ENCODE measurements at regions not wholly inside any gene's neighbourhood (a gene's known extent, or its start where the extent isn't known, plus 50 kb on each side); places are given as distances from the start of the nearest gene placed in this dataset.

GRCh38 chr13:78764665-78765064 is 105.7 kb upstream of the OBI1 start:
- DNase-seq = no peak
- intact Hi-C loops (cut with DNase I) = no loop called here

GRCh38 chr13:78762825-78763224 is 103.9 kb upstream of the OBI1 start:
- intact Hi-C loops (cut with DNase I) = no loop called here
- no peak for DNase-seq

GRCh38 chr13:78759704-78760103 is 100.7 kb upstream of the OBI1 start:
- intact Hi-C loops (cut with DNase I) = no loop called here
- DNase-seq = no peak

GRCh38 chr13:78758549-78758948 is 99.6 kb upstream of the OBI1 start:
- intact Hi-C loops (cut with DNase I) = no loop called here
- no peak for DNase-seq

GRCh38 chr13:78753435-78753834 is 94.5 kb upstream of the OBI1 start:
- intact Hi-C loops (cut with DNase I) = no loop called here
- DNase-seq = no peak

- intact Hi-C loops (cut with DNase I) = no loop called here
- no peak for DNase-seq
Measured at GRCh38 chr13:78750735-78751134, 91.8 kb upstream of the OBI1 start.

GRCh38 chr13:78743973-78744372 is 85.0 kb upstream of the OBI1 start:
- intact Hi-C loops (cut with DNase I) = no loop called here

GRCh38 chr13:78742659-78743058 is 83.7 kb upstream of the OBI1 start:
- DNase-seq = peak in 1 of 42 donors; percentile 17
- intact Hi-C loops (cut with DNase I) = no loop called here

More at GRCh38 chr13:78743973-78744372, 85.0 kb upstream of the OBI1 start:
- no peak for DNase-seq

GRCh38 chr13:78736142-78736541 is 77.2 kb upstream of the OBI1 start:
- intact Hi-C loops (cut with DNase I) = no loop called here
- DNase-seq = no peak

GRCh38 chr13:78732445-78733017 is 73.6 kb upstream of the OBI1 start:
- DNase-seq = no peak
- intact Hi-C loops (cut with DNase I) = no loop called here

GRCh38 chr13:78722700-78723099 is 63.7 kb upstream of the OBI1 start:
- intact Hi-C loops (cut with DNase I) = no loop called here
- no peak for DNase-seq

- DNase-seq = no peak
- intact Hi-C loops (cut with DNase I) = no loop called here
Measured at GRCh38 chr13:78719367-78719766, 60.4 kb upstream of the OBI1 start.

- DNase-seq = no peak
- intact Hi-C loops (cut with DNase I) = no loop called here
Measured at GRCh38 chr13:78714717-78715116, 55.8 kb upstream of the OBI1 start.

GRCh38 chr13:78712831-78713230 is 53.9 kb upstream of the OBI1 start:
- no peak for DNase-seq
- intact Hi-C loops (cut with DNase I) = no loop called here

- intact Hi-C loops (cut with DNase I) = no loop called here
- no peak for DNase-seq
Measured at GRCh38 chr13:78709028-78709427, 50.1 kb upstream of the OBI1 start.
